H9 (cell line): ENCODE measurements at regions not wholly inside any gene's neighbourhood (a gene's known extent, or its start where the extent isn't known, plus 50 kb on each side); places are given as distances from the start of the nearest gene placed in this dataset.

Source experiments
- DNase-seq: peaks from one replicate; pipeline ENCODE4 v3.0.0-alpha.2; 2017
- H2AFZ ChIP-seq: one replicate; pipeline ENCODE4 v1.6.1; 2013; ENCODE audit warnings: mild to moderate bottlenecking, low read length, control low read depth, moderate library complexity
- H2AK5ac ChIP-seq: 2 replicates; pipeline ENCODE4 v1.6.1; 2013; ENCODE audit warnings: low read length, control low read depth, mixed read lengths; ENCODE audit not compliant: insufficient read length
- H2BK120ac ChIP-seq: one replicate; pipeline ENCODE4 v1.6.1; 2013; ENCODE audit warnings: low read depth, mild to moderate bottlenecking, low read length, control low read depth, inconsistent platforms; ENCODE audit not compliant: poor library complexity, severe bottlenecking
- H2BK12ac ChIP-seq: 2 replicates; pipeline ENCODE4 v1.6.1; 2013; ENCODE audit warnings: low read length, control low read depth, mixed read lengths, low read depth; ENCODE audit not compliant: insufficient read length
- H2BK15ac ChIP-seq: 2 replicates; pipeline ENCODE4 v1.6.1; 2013; ENCODE audit warnings: low read depth, low read length, control low read depth
- H2BK20ac ChIP-seq: one replicate; pipeline ENCODE4 v1.6.1; 2013; ENCODE audit warnings: low read depth, mild to moderate bottlenecking, low read length, control low read depth, inconsistent platforms; ENCODE audit not compliant: poor library complexity, severe bottlenecking
- H2BK5ac ChIP-seq: 2 replicates; pipeline ENCODE4 v1.6.1; 2013; ENCODE audit warnings: low read length, control low read depth, mixed read lengths; ENCODE audit not compliant: insufficient read length
- H3K14ac ChIP-seq: 2 replicates; pipeline ENCODE4 v1.6.1; 2013; ENCODE audit warnings: low read length, control low read depth; ENCODE audit not compliant: insufficient read depth
- H3K18ac ChIP-seq: 2 replicates; pipeline ENCODE4 v1.6.1; 2013; ENCODE audit warnings: low read depth, mild to moderate bottlenecking, mixed read lengths, low read length, control low read depth; ENCODE audit not compliant: insufficient read length
- H3K23ac ChIP-seq: 2 replicates; pipeline ENCODE4 v1.6.1; 2013; ENCODE audit warnings: low read length, control low read depth, mixed read lengths, low read depth; ENCODE audit not compliant: insufficient read length
- H3K23me2 ChIP-seq: 2 replicates; pipeline ENCODE4 v1.6.1; 2013; ENCODE audit warnings: low read depth, mild to moderate bottlenecking, mixed read lengths, low read length, control low read depth; ENCODE audit not compliant: insufficient read length, poor library complexity, severe bottlenecking
- H3K27ac ChIP-seq: 2 replicates; pipeline ENCODE4 v1.5.1; 2013; ENCODE audit warnings: low read length, control low read depth, mixed read lengths, low read depth; ENCODE audit not compliant: insufficient read length
- H3K27me3 ChIP-seq: 2 replicates; pipeline ENCODE4 v1.6.1; 2013; ENCODE audit warnings: low read length, control low read depth, inconsistent platforms; ENCODE audit not compliant: insufficient read depth
- H3K4ac ChIP-seq: 2 replicates; pipeline ENCODE4 v1.6.1; 2013; ENCODE audit warnings: low read depth, mild to moderate bottlenecking, control low read depth, inconsistent platforms, low read length, moderate library complexity
- H3K4me1 ChIP-seq: 2 replicates; pipeline ENCODE4 v1.6.1; 2013; ENCODE audit warnings: low read length, control low read depth, inconsistent platforms; ENCODE audit not compliant: insufficient read depth
- H3K4me2 ChIP-seq: 2 replicates; pipeline ENCODE4 v1.6.1; 2013; ENCODE audit warnings: low read length, control low read depth, mixed read lengths; ENCODE audit not compliant: insufficient read length, insufficient read depth
- H3K56ac ChIP-seq: 2 replicates; pipeline ENCODE4 v1.6.1; 2013; ENCODE audit warnings: low read depth, mild to moderate bottlenecking, mixed read lengths, low read length, control low read depth; ENCODE audit not compliant: insufficient read length
- H3K79me1 ChIP-seq: 2 replicates; pipeline ENCODE4 v1.6.1; 2013; ENCODE audit warnings: low read depth, mild to moderate bottlenecking, moderate library complexity, low read length, control low read depth, inconsistent platforms; ENCODE audit not compliant: insufficient read depth, poor library complexity, severe bottlenecking
- H3K79me2 ChIP-seq: 2 replicates; pipeline ENCODE4 v1.6.1; 2013; ENCODE audit warnings: low read length, control low read depth, inconsistent platforms; ENCODE audit not compliant: insufficient read depth
- H3K9ac ChIP-seq: 2 replicates; pipeline ENCODE4 v1.6.1; 2013; ENCODE audit warnings: low read length, control low read depth, mixed read lengths; ENCODE audit not compliant: insufficient read length; ENCODE audit errors: extremely low read depth
- H3K9me3 ChIP-seq: one replicate; pipeline ENCODE4 v1.6.1; 2013; ENCODE audit warnings: low read depth, low read length, inconsistent platforms; ENCODE audit not compliant: control insufficient read depth
- H3T11ph ChIP-seq: one replicate; pipeline ENCODE4 v1.6.1; 2013; ENCODE audit warnings: mild to moderate bottlenecking, low read length, control low read depth, inconsistent platforms
- H4K20me1 ChIP-seq: one replicate; pipeline ENCODE4 v1.6.1; 2013; ENCODE audit not compliant: control insufficient read depth, insufficient read length, insufficient read depth
- H4K5ac ChIP-seq: 2 replicates; pipeline ENCODE4 v1.6.1; 2013; ENCODE audit warnings: low read depth, mild to moderate bottlenecking, mixed read lengths, low read length, control low read depth; ENCODE audit not compliant: insufficient read length
- H4K8ac ChIP-seq: replicated peaks from 2 replicates; pipeline ENCODE4 v1.6.1; 2013; ENCODE audit warnings: low read length, control low read depth, mixed read lengths, low read depth; ENCODE audit not compliant: insufficient read length
- H4K91ac ChIP-seq: 2 replicates; pipeline ENCODE4 v1.6.1; 2013; ENCODE audit warnings: low read depth, mild to moderate bottlenecking, moderate library complexity, mixed read lengths, low read length, control low read depth; ENCODE audit not compliant: insufficient read length
- H3K27ac Mint-ChIP-seq, 3 experiments: 2 replicates in 2 of 3; 3 replicates in 1 of 3; pipeline ENCODE4 v1.8.0; 2020 to 2021; ENCODE audit warnings: mixed read lengths in 3 of 3, mild to moderate bottlenecking in 1 of 3, moderate library complexity in 1 of 3
- H3K27me3 Mint-ChIP-seq: 2 replicates; pipeline ENCODE4 v1.8.0; 2021; ENCODE audit warnings: low read depth, mild to moderate bottlenecking, moderate library complexity, mixed read lengths
- H3K36me3 Mint-ChIP-seq, 3 experiments: 2 replicates in 2 of 3; 3 replicates in 1 of 3; pipeline ENCODE4 v1.8.0; 2020 to 2021; ENCODE audit warnings: low read depth in 3 of 3, mixed read lengths in 3 of 3; ENCODE audit not compliant: insufficient read depth in 1 of 3
- H3K4me1 Mint-ChIP-seq, 2 experiments: 2 replicates each; pipeline ENCODE4 v1.8.0; 2020; ENCODE audit warnings: mixed read lengths in 2 of 2
- H3K4me3 Mint-ChIP-seq, 2 experiments: 2 replicates in 1 of 2; 3 replicates in 1 of 2; pipeline ENCODE4 v1.8.0; 2020 to 2021; ENCODE audit warnings: mild to moderate bottlenecking in 2 of 2, mixed read lengths in 2 of 2, moderate library complexity in 1 of 2
- H3K9me3 Mint-ChIP-seq, 2 experiments: 2 replicates in 1 of 2; 3 replicates in 1 of 2; pipeline ENCODE4 v1.8.0; 2020; ENCODE audit warnings: mild to moderate bottlenecking in 2 of 2, mixed read lengths in 2 of 2, moderate library complexity in 1 of 2
- CTCF ChIP-seq: fragments of 200-600 bp; sonication (generic); conservative IDR thresholded peaks from 3 replicates; pipeline ENCODE4 v1.8.0; 2021; ENCODE audit warnings: antibody characterized with exemption, mild to moderate bottlenecking
- WGBS: extraction: QIAGEN DNeasy Blood & Tissue Kit; methylation state at CpG from one replicate; pipeline ENCODE4 v1.1.7; 2013; ENCODE audit warnings: missing lambda C conversion rate, low lambda C conversion rate, mixed read lengths; ENCODE audit not compliant: insufficient read length; ENCODE audit errors: extremely low coverage; 5-methylcytosine and 5-hydroxymethylcytosine counted together

- Histone ChIP-seq H3K27me3 (no peaks in the 10 kb centered on the region), H3K4me1 (no peaks in the 10 kb centered on the region), H3K79me2 (no peaks in the 10 kb centered on the region), H2BK5ac (no peak overlapping the region), H2AFZ (no peak overlapping the region), H4K91ac (no peak overlapping the region), H4K20me1 (no peaks in the 10 kb centered on the region), H3K4ac (no peak overlapping the region), H3K14ac (no peak overlapping the region), H4K5ac (no peak overlapping the region), H3K56ac (no peak overlapping the region), H2BK120ac (no peak overlapping the region), H3K23ac (no peak overlapping the region), H2BK12ac (no peak overlapping the region), H2BK15ac (no peak overlapping the region), H2AK5ac (no peak overlapping the region), H3K79me1 (no peaks in the 10 kb centered on the region), H3T11ph (no peak overlapping the region), H3K23me2 (no peaks in the 10 kb centered on the region), H3K27ac (no peak overlapping the region), H3K9ac (no peak overlapping the region), H3K9me3 (no peaks in the 10 kb centered on the region), H2BK20ac (no peak overlapping the region), H3K4me2 (no peak overlapping the region), H4K8ac (no peak overlapping the region), H3K18ac (no peak overlapping the region)
- TF ChIP-seq CTCF: no peak
- H3K4me3 Mint-ChIP-seq: no peak overlapping the region
- DNase-seq: no peak
- no peaks in the 10 kb centered on the region; a peak in 1 of 5 replicates for H3K9me3 Mint-ChIP-seq
- no peaks in the 10 kb centered on the region for H3K4me1 Mint-ChIP-seq
- H3K27me3 Mint-ChIP-seq: no peaks in the 10 kb centered on the region
- WGBS: no CpG with 5 or more reads among the region's 3 CpGs
- H3K36me3 Mint-ChIP-seq: no peaks in the 10 kb centered on the region
- no peak overlapping the region for H3K27ac Mint-ChIP-seq
These were observed 430.6 kb downstream of the NR2F1-AS1 start for GRCh38 chr5:93150311-93151012.
